Embryonic facial prominence (tissue), 1 donor: ENCODE measurements at regions not wholly inside any gene's neighbourhood (a gene's known extent, or its start where the extent isn't known, plus 50 kb on each side); places are given as distances from the start of the nearest gene placed in this dataset.

ENCODE experiments used
- DNase-seq: peaks from one replicate; pipeline ENCODE4 v3.0.0-alpha.2; 2016; ENCODE audit errors: extremely low spot score

GRCh38 chr4:7127576-7127975, 59.7 kb upstream of the GRPEL1 start:
- no peak for DNase-seq

GRCh38 chr4:7126981-7127380, 59.1 kb upstream of the GRPEL1 start:
- DNase-seq, result no peak

- no peak for DNase-seq
Measured at GRCh38 chr4:7124689-7125442, 57.0 kb upstream of the GRPEL1 start.

- no peak for DNase-seq
Measured at GRCh38 chr4:7121866-7122653, 54.2 kb upstream of the GRPEL1 start.

GRCh38 chr4:7121174-7121573, 53.3 kb upstream of the GRPEL1 start:
- no peak for DNase-seq

GRCh38 chr4:7120341-7120740, 52.5 kb upstream of the GRPEL1 start:
- no peak for DNase-seq

- no peak for DNase-seq
Measured at GRCh38 chr4:7118013-7118832, 50.4 kb upstream of the GRPEL1 start.
